ENCODE measurements at regions not wholly inside any gene's neighbourhood (a gene's known extent, or its start where the extent isn't known, plus 50 kb on each side); places are given as distances from the start of the nearest gene placed in this dataset.
"Not testable (repeated sequence)": the region's sequence is repeated elsewhere in the genome, so short reads cannot be mapped to it uniquely, and the experiment has no call there.

- DNase-seq (ENCODE audit: low read depth) = no peak
These were observed 54.4 kb downstream of the PRR18 start for GRCh38 chr6:166253778-166254204.

GRCh38 chr6:166253281-166253681 lies 54.9 kb downstream of the PRR18 start:
- no peak for DNase-seq (ENCODE audit: low read depth)

- no peak for DNase-seq (ENCODE audit: low read depth)
These were observed 55.6 kb downstream of the PRR18 start for GRCh38 chr6:166252601-166253000.

GRCh38 chr6:166251655-166252054 lies 56.5 kb downstream of the PRR18 start:
- DNase-seq (ENCODE audit: low read depth) = no peak

- DNase-seq (ENCODE audit: low read depth) = no peak
These were observed 57.0 kb downstream of the PRR18 start for GRCh38 chr6:166251211-166251610.

GRCh38 chr6:166249061-166249785 lies 59.0 kb downstream of the PRR18 start:
- not testable (repeated sequence) for DNase-seq (ENCODE audit: low read depth)

GRCh38 chr6:166245148-166245547 lies 63.0 kb downstream of the PRR18 start:
- DNase-seq (ENCODE audit: low read depth) = no peak

GRCh38 chr6:166244353-166245045 lies 63.7 kb downstream of the PRR18 start:
- DNase-seq (ENCODE audit: low read depth) = no peak

- DNase-seq (ENCODE audit: low read depth) = no peak
These were observed 65.3 kb downstream of the PRR18 start for GRCh38 chr6:166242888-166243287.

- DNase-seq (ENCODE audit: low read depth) = no peak
These were observed 66.2 kb downstream of the PRR18 start for GRCh38 chr6:166241974-166242373.

- no peak for DNase-seq (ENCODE audit: low read depth)
These were observed 67.3 kb downstream of the PRR18 start for GRCh38 chr6:166240889-166241288.

GRCh38 chr6:166237617-166238016 lies 70.0 kb upstream of the TBXT start:
- DNase-seq (ENCODE audit: low read depth) = peak; percentile 2

- DNase-seq (ENCODE audit: low read depth) = no peak
These were observed 68.9 kb upstream of the TBXT start for GRCh38 chr6:166236596-166236995.

- no peak for DNase-seq (ENCODE audit: low read depth)
These were observed 68.1 kb upstream of the TBXT start for GRCh38 chr6:166235666-166236292.

GRCh38 chr6:166231181-166231580 lies 63.5 kb upstream of the TBXT start:
- DNase-seq (ENCODE audit: low read depth) = not testable (repeated sequence)

- DNase-seq (ENCODE audit: low read depth) = no peak
These were observed 61.3 kb upstream of the TBXT start for GRCh38 chr6:166228839-166229528.

- no peak for DNase-seq (ENCODE audit: low read depth)
These were observed 60.8 kb upstream of the TBXT start for GRCh38 chr6:166228425-166228824.

- DNase-seq (ENCODE audit: low read depth) = no peak
These were observed 55.4 kb upstream of the TBXT start for GRCh38 chr6:166223079-166223478.

GRCh38 chr6:166222631-166223030 lies 55.0 kb upstream of the TBXT start:
- DNase-seq (ENCODE audit: low read depth) = no peak

GRCh38 chr6:166221636-166222035 lies 54.0 kb upstream of the TBXT start:
- no peak for DNase-seq (ENCODE audit: low read depth)

GRCh38 chr6:166221040-166221439 lies 53.4 kb upstream of the TBXT start:
- no peak for DNase-seq (ENCODE audit: low read depth)

All from EH (cell line).